Stimulated activated CD8-positive, alpha-beta memory T cell treated with anti-CD3 and anti-CD28 coated beads, Interleukin-2, amount 100 ng/mL, for 48 hours (primary cell): ENCODE measurements at regions not wholly inside any gene's neighbourhood (a gene's known extent, or its start where the extent isn't known, plus 50 kb on each side); places are given as distances from the start of the nearest gene placed in this dataset.
"Not testable (repeated sequence)": the region's sequence is repeated elsewhere in the genome, so short reads cannot be mapped to it uniquely, and the experiment has no call there.

Experiments used
- DNase-seq, 2 donors: peaks; one replicate each; pipeline ENCODE4 v3.0.0-alpha.2; 2020; ENCODE audit warnings: low read depth in 2 of 2

DNA sequence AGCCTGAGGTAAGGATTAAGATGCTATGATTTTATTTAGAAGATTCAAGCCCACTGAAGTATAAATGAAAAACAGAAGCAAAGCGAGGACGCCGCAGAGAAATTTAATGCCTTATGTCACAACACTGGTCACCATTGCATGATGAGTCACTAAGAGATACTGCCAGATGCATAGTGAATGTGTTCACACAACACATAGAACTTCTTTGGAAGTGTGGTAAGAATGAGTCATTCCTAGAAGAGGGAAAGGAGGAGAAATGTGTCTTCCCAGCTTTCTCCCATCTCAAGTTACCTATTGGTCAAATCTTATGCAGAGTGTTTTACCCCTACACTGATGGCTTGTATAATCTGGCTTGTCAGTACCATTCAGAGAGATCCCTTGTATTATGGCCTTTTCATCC is 465.3 kb upstream of the ARRDC3 start:
- DNase-seq = no peak

DNA sequence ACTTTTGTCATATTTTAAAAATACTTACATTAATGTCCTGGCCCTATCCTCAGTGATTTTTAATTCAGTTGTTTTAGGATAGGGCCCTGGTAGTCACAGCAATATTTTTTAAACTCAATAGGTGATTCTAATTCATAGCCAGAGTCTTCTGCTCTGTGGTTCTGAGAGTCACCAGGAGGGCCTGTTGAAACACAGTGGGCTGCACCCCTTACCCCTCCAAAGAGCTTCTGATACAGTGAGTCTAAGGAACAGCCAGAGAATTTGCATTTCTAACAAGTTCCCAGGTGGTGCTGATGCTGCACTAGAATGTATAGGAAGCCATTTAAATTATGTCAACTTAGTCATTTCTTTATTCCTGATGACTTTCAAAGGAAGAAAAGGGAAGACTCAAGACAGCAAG is 458.3 kb upstream of the ARRDC3 start:
- no peak for DNase-seq

DNA sequence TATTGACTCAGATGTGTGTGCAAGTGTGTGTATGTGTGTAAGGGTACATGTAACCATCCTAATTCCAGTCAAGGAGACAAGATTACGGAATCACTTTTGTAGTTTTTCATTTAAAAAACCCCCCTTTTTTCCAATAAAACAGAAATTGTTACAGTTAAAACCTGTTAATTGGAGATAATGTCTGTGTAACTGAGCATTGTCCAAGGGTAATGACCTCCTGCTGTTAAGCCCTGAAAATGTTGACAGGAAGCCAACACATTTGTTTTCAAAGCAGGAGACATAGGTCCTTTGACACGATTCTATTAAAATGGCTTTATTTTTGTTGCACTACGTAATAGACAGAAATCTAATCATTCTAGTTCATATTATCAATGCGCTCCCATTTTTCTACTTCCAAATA is 457.3 kb upstream of the ARRDC3 start:
- DNase-seq = no peak

DNA sequence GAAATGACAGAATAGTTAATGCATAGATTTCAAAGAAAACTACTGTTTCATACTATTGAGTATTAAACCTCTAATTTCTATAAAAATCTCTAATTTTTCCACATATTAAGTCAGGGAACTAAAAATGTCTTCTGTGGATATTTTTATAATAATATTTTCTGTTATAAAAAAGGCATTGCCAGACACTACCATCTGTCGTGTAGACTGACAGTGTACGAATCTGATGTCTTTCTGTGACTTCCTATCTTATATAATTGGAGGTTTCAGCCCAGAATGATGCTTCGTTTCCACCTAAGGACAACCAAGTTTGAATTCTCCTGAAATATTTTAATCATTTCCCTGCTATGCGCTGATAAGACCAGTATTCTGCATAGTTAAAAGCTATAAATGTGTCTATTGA is 456.6 kb upstream of the ARRDC3 start:
- DNase-seq = no peak

DNA sequence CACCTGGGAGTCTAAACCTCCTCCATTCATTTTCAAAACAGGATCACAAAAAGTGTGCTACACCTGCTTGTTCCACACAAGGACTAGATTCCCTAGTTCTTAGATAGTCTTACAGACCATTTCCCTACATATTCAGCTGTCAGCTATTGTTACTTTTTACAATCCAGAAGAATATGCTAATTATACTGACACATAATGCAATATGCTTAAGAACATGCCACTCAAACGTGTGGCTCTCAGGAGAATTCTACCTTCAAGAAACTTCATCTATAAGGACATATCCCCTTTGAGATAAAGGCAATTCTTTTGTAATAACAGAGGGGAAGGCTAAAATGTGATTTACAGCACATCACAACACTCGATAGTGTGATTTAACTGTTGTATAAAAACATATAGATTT is 456.1 kb upstream of the ARRDC3 start:
- no peak for DNase-seq

DNA sequence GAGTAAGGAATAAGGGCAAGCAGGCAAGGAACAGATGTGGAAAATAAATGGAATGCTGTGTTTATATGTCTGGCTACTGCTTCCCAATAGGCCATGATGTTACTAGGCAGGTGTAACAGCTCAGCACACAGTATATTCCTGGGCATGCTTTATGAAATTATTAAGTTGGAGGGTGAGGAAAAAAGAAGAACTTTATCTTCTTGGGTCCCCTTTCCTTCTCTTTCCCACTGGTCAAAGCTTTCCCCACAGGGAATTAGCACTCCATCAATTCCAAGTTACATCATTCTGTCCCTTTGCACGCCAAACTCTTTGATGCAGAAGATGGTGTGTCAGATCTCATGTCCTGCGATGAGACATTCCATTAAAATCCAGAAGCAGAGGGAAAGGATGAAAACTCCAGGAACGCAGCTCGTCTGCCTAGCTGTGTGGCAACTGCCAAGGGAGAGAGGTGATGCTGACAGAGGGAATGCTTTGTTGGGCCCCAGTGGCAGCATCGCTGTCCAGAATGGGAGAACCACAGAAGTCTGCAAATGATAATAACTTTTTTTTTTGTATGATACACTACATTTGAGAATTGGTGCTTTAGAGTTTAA is 447.3 kb upstream of the ARRDC3 start:
- no peak for DNase-seq

DNA sequence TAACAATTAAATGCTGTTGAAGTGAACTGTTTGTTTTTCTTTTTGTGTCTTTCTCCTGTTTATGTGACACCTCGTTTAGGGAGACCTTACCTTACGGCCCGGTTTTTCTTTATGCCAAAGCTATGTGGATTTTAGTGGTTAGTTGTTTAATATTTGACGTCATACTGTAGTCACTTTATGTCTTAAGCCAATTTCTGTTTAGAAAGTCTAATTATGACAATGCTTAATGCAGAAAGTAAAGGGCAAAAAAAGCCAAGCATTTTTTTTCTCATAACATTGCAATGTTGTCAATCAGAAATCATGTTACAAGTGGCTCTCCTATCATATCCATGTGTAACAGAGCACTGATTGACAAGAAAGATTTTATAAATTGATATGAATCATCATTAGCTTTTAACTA is 442.5 kb upstream of the ARRDC3 start:
- no peak for DNase-seq

DNA sequence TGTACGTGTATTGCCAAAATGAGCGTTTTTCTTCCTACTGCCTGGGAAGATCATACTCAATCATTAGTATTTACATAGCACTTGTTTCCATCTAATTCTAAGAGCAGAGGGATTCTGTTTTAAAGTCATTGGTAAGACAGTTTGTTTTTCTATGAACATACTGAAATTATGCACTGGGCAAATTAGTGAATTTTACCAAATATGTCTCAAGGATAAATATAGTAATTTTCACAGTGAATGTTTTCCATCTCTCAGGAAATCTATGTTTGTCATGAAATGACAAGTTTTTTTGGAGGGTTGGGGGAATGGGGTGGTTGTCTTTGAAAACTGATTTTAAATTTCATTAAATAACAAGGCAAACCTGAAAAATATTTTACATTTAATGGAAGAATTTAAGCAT is 441.3 kb upstream of the ARRDC3 start:
- no peak for DNase-seq

DNA sequence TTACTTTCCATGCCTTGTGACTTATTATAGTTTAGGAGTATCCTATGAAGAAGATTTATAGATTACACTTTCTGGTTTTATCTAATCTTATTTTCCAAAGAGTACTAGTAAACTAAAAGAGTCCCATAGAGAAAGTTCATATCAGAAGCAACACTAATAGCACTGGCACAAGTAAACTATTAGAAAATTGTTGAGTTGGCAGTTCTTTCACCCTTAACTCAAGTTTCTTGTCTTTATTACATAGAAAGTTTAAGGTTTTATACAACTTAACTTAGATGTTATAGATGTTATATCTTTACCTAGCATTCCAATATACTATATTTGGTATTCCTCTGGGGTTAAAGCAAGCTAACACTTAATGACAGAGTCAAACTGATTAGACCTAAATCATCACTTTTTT is 437.8 kb upstream of the ARRDC3 start:
- no peak for DNase-seq

DNA sequence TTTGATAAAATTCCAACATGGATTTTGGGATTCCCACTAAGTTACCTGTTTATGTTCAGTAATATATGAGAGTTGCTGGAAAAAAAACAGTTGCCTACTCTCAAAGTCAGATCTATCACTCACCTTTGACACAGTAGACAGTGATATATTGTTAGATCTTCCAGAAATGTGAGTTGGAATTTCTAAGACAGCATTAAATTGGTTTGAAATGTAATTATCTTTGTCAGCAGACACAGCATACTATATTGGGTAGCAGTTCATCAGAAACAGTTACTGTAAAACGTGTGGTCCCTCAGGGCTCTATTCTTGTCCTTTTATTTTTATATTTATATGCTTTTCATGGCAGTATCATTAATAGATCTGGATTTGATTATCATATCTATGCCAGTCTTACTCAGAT is 433.6 kb upstream of the ARRDC3 start:
- no peak for DNase-seq

DNA sequence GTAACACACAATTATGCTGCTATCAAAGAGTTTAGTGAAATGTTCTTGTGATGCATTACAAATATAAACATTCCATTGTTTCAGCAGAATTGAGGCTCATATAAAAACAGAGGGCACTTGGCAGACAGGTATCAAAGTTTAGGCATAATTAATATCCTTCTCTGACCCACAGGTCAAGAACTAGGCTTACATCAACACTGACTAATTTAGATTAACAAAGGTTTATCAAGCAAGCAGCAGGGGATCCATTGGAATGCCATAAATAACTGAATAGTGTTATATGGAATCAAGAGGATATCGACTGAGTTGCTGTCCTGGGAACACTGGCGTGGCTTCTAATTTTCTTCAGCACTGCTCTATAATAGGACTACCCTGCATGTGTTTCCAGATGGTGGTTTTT is 414.5 kb upstream of the ARRDC3 start:
- DNase-seq = no peak

DNA sequence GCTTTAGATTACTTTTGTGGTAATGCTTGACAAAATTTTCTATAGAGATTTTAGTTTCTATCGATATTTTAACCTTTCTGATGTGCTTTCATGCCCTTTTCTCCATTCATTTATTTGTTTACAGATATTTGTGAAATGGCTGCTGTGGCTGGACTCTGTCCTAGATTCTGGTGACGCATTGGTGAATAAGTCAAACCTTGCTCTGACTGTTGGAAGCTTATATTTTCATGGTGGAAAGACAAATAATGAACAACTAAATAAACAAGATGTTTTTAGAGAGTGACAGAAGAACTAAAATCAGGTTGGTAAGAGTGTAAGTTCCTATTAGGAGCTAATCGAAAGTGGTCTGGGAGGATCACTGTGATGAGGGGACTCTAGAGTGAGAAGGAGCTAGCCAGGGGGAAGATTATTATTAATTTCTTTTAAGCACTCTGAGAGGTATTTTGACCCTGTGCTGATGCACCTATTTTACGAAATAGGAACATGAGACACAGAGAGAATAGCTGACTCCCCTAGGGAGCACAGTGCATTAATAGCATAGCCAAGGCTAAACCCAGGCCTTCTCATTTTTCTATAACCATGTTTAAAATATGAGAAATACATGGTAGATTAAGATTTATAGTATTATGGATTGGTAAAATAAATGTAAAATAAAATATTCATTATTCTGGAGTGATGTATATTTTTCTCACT is 411.9 kb upstream of the ARRDC3 start:
- no peak for DNase-seq

DNA sequence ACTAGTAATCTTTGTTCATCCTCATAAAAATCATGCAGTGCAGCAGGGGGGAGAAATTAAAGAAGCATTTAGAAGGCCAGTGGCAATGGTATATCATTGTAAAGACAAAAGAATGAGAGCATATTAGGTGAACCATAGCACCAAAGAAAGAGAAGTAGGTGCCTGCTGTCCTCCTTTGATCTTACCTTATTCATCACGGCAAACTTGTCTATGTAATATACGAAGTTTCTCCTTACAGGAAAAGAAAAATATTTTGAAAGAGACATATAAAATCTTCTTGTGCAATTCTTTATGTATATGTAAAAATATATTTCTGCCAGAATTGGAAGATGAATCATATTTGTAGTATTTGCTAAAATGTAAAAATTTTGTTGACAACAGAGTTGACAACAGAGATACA is 411.3 kb upstream of the ARRDC3 start:
- no peak for DNase-seq

DNA sequence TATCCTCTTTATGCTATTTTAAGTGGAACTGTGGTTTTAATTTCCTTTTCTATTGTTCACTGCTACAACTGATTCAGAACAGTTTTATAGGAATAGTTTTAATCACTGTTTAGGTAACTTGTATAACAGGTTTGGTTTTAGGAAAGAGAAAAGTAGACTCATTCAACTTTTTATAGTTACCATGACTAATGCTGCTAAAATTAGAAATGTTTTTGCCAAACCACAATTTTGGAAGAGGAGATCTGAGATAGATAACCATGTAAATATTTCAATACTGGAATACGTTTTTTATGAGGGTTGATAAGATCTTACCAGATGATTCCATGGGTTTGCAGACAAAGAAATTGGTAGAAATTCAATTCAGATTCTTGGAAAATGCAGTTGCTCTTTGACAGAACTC is 404.6 kb upstream of the ARRDC3 start:
- no peak for DNase-seq

DNA sequence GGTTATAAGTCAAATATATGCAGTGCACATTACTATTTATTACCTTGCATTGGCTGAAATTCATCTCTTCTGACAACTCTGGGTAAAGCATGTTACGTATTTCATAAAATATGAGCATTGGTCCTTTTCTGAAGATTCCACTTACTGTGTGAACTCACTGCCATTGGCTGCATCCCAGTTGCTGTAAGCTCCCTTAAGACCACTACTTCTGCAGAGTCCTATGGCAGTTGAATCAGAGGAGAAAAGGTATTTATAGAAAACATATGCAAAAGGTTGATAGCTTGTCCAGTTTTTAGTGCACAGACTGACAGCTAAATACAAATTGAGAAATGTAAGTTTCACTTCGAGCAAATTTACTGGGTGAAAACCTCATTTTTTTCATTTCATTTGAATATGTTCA is 394.6 kb upstream of the ARRDC3 start:
- DNase-seq = no peak

DNA sequence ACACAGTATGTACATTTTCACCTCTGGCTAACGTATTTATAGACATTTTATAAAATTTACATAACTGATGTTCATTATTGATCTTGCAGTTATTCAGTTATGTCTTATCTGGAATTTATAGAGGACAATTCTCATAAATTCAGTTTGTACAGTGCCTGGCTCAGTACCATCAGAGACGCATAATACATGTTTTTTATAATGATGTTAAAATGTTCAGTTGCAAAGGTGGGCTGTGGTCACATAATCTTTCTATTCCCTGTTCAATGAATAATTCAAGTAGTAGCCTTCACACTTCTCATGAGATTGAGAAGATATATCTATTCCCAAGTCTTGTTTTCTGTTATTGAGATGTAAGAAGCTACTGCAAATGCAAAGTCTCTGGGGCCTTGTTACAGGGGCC is 393.1 kb upstream of the ARRDC3 start:
- no peak for DNase-seq

DNA sequence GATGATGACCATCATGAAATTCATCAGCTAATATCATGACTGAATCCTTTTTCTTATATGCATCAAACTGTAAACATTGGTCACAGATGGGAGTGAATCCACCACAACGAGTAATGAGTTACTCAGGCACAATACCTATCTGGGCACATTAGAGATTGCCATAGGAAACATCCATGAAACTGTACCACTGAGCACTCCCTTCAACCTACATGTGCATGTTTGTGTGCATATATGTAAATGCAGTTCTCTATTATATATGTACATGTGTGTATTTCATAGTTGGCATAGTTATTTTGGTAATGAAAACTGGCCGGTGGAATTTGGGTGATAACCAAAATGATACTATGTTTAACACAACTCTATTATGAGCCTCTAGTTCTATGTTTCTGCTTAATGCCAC is 387.3 kb upstream of the ARRDC3 start:
- DNase-seq = no peak

DNA sequence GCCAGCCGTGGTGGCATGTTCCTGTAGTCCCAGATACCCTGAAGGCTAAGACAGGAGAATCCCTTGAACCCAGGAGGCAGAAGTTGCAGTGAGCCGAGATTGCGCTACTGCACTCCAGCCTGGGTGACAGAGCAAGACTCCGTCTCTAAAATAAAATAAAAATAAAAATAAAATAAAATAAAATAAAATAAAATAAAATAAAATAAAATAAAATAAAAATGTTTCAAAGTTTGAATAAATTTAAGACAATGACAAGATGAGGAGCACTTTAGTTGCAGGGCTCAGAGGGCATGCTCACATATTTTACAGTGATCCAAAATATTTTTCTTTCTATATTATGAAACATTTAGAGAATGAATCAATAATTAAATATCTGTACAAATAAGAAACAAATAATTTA is 374.3 kb upstream of the ARRDC3 start:
- not testable (repeated sequence) for DNase-seq

DNA sequence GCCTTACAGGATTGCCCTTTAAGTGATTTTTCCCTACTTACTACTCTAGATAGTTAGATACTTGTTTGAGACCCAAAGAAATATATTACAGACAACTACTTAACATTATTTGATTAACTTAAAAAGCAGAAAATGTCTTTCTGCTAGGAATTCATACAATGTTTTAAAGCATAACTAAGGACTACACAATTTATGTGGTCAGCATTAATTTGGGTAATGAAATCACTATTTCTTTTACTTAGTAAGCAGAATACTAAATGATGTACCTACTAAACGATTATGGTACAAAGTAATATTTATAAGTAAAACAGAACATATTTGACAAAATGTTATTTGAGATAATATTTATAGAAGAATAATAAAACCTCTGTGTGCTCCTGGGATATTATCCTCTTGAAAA is 371.9 kb upstream of the ARRDC3 start:
- no peak for DNase-seq

DNA sequence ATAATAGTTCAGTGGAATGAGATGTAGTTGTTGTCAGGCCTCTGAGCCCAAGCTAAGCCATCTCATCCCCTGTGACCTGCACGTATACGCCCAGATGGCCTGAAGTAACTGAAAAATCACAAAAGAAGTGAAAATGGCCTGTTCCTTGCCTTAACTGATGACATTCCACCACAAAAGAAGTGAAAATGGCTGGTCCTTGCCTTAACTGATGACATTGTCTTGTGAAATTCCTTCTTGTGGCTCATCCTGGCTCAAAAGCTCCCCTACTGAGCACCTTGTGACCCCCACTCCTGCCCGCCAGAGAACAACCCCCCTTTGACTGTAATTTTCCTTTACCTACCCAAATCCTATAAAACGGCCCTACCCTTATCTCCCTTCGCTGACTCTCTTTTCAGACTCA is 361.4 kb upstream of the ARRDC3 start:
- not testable (repeated sequence) for DNase-seq

DNA sequence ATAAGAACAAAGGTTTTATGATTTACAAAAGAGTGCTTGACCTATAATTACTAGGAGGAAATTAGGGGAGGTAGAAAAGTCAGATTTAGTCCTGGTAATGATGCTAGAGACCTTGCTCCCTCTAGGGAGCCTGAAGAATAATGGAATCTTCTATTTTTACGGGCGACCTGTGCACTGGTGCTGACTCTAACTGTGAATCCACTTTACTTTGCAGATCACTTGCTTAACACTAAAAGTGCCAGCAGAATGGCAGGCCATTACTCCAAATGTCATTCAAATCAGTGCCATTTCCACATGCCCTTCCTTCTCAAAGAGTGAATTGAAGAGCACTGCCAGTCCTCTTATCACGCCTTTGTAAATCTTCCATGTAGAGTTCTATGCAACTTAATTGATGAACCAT is 359.4 kb upstream of the ARRDC3 start:
- no peak for DNase-seq

DNA sequence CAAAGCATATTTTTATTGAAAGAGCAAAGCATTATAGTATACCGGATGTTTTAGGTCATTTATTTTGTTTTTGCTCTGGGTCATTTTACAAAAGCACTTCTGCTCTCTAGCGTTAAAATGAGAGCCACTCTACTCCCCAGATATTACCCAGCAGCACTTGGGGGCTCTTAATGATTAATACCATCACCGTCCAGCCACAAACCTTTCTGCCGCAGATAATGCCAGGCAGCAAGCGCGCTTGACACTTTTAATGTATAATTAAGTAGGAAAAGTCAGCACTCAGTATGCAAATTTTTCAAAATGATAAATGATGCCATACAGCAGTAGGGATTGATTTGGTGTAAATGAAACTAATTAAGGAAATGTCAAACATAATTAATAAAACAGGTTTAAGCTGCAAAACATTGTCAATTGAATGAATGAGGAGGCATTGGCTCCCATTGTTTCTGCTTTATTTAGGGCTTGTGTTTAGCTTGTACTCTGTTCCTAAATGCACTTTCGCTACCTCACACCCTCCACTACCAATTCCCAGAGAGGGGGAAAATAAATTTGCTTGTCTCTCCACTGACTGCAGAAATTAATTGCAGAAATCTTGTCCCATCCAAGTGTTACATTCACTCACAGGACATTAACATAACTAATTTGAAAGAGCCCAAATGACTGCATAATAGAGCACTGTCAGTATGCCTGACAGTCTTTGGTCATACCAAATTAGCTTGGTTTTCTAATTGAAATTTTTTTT is 358.8 kb upstream of the ARRDC3 start:
- DNase-seq = no peak

DNA sequence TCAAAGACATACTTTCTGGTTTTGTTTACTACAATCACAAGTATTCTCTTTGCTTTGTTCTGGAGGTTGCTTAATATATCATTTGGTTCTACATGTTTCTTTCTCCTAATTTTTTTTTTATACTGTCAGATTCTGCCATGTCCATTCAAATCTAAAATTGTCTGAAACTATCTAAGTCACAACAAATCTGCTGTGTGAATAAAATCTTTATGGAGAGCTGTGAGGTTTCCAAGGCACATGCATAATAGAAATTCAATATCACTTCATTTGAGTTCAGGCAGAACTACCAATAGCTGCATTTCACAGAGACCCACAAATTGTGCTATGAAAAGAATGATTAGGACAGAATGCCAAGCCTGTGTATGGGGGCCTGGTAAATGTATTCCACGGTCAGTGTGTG is 346.9 kb upstream of the ARRDC3 start:
- DNase-seq = no peak
